GM18858 (cell line): ENCODE measurements at regions not wholly inside any gene's neighbourhood (a gene's known extent, or its start where the extent isn't known, plus 50 kb on each side); places are given as distances from the start of the nearest gene placed in this dataset.

Source experiments
- ATAC-seq: cut with Tn5 transposase; IDR thresholded peaks from one replicate; pipeline ENCODE4 v1.9.1; 2021; ENCODE audit not compliant: unreplicated experiment

DNA sequence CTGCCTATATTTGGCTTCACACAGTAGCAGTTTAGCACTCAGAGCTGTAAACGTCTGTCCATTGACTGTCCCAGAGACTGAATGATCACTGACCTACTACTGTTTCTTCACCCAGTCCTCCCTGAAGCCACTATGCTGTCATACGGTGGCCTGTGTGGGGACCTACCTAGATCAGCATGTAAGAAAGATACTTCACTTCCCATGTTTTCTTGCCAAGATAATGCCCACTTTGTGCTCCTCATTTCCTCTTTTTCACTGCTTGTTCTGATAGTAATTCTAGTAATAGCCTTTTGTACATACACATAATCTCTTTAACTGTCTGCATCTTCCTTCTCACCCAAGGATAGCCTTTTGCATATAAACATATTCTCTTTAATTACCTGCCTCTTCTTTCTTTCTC is 109.9 kb upstream of the TIAM2 start:
- ATAC-seq: no peak

DNA sequence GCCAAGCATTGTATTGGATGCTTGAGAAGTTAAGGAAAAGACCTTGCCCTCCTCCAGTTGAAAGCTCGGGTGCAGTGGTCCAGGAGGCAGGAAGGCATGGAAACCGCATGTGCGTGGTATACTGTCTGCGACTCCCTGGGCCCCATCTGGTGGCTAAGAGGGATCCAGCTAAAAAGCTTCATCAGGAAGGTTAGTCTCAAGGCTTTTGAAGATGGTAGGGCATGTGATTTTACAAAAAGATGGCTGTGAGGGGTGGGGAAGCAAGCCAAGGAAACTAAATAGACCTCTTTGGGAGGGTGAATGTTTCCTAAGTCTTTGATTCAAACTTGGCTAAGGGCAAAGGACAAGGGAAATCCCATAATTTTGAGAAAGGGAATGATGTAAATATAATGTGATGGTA is 109.1 kb upstream of the TIAM2 start:
- ATAC-seq: no peak

DNA sequence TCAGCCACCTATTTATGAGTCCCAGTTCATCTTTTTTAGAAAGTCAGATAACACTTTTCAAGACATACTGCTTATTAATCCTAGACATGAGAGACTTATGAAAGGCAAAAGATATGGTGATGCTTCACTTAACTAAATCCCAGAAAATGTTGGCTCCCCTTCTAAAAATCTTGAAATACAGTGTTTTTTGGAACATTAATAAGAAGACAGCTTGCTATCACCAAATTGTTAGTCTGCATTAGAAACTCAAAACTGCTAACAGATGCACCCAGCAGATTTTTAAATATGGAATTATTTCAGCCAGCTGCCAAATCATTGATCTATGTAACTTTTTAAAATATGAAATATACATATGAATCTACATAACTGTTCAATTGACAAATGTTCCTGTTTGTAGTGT is 108.6 kb upstream of the TIAM2 start:
- ATAC-seq: no peak

DNA sequence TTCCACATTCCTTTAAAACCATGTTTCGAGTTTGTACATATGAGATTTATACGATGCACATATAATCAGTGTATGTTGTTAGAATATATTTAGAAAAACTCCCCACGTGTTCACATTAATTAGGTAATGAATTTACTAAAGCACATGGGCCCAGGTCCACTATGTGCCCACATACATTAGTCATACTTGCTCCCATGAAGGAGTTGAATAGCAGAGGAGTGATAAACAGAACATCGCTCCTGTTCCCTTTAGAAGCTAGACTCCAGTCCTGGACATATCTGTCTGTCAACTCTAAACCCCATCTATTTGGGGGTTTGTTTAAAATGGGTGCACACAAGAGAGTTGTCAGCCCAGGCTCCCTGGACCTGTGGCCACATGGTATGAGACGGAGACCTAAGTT is 108.1 kb upstream of the TIAM2 start:
- ATAC-seq: no peak

DNA sequence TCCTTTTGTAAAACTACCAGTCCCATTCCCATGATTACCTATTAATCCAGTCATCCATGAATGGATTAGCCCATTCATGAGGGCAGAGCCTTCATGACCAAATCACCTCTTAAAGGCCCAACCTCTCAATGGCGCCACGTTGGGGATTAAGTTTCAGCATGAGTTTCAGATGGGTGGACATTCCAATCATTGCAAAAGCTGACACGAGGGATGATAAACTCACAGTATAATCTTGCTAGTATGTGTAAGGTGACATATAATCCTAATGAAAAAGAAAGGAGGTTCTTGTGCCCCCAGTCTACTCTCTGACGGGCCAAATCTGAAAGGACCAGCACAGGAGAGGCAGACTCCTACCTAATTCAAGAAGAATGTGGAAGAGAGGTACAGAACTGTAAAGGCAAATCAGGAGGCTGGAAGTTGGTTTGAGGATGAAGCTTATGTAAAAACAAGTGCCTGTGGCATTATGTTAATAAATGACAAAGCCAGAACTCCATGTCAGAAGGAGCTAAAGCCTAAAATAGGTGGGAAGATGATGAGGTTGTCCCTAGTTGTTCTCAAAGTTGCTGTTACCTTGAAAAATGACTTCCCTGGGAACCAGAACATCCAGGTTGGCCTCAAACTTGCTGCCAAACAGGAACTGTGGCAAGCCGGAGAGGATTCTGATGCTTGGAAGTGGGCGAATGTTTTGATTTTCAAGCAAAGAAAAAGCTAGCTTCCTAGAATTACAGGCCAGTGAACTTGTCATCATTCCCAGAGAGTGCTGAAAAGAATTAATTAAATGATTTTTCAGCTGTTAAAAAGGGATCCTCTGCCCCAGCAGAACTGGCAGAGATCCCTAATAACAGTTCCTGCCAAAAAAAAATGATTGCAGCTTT is 106.5 kb upstream of the TIAM2 start:
- ATAC-seq: no peak

DNA sequence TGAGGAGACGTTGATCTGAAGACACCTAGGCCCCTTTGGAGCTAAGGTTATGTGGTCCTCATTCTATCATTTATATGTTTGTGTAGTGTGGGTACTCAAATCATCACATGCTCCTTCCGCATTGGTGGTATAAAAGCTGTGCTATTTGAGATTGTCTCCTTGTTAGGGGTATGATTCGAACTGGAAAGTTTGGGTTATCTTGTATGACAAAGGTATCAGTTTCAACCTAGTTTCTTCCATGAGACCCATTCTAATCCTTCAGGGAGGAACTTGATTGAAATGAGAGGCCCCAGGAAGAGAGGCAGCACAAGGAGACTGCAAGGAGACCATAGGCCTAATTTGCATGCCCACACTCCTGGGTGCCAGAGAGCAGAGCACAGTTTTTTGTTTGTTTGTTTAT is 104.2 kb upstream of the TIAM2 start:
- no peak for ATAC-seq

DNA sequence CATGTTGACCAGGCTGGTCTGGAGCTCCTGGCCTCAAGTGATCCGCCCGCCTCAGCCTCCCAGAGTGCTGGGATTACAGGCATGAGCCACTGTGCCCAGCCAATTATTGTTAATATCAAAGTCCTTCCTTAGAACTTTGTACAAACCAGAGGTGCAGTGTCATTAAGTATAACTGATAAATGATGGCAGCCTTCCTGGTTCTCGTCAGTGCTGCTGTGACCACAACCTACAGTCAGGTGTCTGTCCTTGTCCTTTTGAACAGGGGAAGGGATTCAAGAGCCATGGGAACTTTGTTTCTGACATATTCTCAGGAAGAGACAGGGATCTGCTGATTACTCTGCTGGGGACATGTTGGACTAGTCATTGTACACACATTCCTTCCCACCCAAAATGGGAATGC is 103.2 kb upstream of the TIAM2 start:
- ATAC-seq: no peak

DNA sequence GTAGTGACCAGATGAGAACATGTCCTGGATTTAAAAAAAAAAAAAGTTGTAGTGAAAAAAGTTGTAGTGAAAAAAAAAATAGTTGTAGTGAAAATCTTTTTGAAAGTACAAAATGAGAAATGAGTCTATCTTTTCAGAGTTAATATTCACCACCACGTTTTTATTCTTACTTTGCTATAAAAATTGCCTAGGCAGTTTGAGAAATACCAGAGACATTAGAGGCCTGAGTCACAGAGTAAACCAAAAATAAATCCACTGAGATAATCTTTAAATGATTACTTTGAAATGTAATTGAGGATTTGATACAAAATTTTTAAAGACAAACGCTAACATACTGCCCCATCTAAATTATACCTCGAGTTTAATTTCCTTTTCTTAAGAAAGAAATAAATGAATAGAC is 101.2 kb upstream of the TIAM2 start:
- no peak for ATAC-seq

DNA sequence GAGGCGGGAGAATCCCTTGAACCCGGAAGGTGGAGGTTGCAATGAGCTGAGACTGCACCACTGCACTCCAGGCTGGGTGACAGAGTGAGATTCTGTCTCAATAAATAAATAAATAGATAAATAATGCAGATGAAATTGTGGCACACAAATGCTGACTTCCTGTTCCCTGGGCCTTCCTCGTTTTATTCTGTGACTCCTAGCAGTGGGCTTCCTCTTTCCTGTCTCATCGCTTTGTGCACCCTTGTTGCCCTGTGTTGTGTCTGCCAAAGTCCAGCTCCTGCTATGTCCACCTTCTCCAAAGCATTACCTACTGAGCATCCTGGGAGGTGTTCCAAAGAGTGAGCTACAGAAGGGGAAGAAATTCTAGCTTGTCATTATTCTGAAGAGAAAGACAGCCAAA is 100.2 kb upstream of the TIAM2 start:
- ATAC-seq: no peak

DNA sequence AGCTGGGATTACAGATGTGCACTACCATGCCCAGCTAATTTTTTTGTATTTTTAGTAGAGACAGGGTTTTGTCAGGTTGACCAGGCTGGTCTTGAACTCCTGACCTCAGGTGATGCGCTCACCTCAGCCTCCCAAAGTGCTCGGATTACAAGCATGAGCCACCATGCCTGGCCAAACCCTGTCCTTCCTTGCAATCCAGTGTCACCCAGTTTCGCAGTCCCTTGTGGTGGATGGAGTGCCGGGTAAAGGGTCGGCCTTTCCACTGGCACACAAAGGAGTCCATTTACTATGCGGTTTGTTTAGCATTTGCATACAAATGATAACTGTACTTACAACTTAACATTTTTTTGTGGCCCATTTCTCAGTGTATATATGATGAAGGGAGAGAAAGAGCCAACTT is 99.3 kb upstream of the TIAM2 start:
- no peak for ATAC-seq

DNA sequence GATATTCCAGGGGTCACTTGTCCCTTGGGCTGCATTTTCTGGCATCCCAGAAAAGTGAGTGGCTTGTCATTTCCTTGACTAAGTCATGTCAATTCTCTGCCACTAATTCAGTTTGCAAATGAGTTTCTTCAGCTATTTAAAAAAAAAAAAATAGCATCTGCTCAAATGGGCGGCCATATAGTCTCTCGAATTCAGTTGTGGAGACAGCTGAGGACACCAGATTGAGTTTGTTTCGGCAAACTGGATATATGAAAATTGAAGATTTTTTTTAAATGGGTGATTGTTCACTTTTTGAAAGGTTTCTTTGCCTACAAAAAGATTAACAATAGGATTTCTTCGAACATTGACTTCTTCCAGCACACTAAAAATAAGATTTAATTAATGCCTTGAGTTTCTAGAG is 96.3 kb upstream of the TIAM2 start:
- ATAC-seq: no peak

DNA sequence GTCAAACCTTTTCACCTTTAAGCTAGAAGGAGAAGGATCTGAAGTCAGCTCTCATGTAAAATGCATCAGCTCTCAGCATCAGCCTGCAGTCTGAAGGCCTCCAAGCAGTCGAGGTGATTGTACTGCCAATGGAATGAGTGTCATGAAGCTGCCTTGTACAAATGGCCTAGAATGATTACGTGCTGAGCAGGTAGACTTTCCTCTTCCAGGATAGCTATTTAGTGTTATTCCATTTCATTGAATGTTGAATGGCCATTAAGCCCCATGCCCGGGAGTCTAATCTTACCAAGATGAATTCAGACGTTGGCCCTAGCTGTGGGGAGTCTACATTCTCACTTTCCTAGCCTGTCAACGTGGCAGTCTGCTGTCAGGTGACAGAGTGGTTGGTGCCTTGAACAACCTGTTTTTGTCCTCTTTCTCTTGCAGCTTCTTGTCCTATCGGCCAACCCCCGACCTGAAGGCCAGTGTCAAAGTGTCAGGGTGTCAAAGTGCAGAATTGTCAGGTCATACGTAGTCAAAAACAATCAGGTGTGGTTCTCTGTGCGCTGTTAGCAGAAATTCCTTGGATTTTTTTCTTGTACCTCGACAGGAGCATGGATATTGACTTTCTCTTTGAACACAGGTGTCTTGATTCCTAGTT is 95.2 kb upstream of the TIAM2 start:
- no peak for ATAC-seq

DNA sequence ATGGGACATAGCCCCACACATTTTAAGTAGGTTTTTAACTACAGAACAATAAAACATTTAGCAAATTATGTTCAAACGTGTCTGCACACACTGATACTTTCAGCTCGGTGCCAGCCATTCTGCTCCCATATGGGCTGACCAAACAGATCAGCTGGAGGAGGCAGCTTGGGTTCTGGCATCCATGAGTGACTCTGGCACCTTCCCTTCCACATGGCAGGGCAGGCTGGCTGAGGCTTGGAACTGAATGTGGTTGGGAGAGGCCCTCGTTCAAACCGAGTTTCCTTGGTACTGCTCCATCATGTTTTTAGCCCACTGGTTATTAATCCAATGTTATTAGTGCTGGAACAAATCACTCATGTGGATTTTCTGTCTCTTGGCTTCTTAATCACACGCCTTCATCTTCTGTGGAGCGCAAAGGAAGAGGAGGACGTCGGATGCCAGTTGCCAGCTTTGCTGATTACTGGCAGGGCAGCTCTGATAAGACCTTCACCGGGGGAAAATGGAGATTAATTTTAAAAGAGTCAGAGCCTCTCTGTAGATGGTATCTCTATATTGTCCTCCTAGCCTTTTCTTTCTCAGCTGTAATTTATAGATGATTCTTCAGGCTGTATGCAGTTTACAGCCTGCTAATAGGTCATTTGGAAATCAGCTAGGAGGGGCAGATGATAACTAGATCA is 93.1 kb upstream of the TIAM2 start:
- no peak for ATAC-seq

DNA sequence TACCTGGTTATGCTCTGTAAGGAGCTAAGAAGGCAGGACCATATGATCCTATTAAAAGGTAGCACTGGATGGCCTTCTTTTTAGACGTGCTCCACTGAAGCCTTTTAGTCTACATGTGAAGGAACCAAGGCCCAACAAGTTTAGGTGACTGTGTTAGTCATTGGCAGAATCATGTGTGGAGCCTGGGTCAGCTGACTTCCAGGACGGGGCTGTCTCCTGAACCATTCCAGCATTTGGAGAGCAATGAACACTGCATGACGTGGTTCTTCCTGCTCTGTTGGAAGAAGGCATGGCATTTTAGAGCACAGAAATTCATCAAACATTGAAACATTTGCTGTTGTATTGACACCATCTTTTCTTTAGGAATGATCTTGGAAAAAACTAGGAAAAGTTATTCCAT is 87.8 kb upstream of the TIAM2 start:
- ATAC-seq: no peak

DNA sequence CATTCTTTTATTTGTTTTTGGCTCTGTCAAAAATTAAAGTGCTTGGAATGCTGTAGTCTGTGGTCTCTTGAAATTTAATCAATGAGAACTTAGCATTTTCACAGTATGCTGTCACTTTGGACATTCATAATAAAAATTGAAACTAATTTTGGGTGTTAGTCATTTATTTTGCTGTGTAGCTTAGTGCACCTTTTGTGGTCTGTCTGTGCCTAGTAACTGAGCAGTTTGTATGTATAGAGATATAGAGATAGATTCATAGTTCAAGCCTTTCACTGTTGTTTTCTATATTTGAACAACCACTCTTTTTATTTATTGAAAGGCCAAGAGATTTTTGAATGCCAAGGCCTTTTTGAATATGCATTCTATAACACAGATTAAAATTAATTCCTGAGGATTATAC is 86.4 kb upstream of the TIAM2 start:
- no peak for ATAC-seq

DNA sequence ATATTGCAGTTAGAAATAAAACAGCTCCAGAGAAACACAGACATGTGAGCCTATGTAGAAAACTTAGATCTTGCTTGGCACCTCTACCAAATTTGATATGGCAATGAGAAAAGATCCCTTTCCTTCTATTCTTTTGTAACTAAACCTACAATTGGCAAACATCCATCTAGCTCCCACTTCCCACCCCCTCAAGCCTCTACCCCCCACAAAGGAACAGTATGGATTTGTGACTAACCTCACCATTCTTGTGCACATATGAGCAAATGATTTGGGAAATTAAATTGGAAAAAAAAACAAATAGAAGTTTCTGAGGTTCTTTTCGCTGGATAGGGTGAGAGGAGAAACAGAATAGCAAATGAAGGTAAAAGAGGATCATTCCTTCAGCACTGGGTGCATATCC is 85.8 kb upstream of the TIAM2 start:
- no peak for ATAC-seq

DNA sequence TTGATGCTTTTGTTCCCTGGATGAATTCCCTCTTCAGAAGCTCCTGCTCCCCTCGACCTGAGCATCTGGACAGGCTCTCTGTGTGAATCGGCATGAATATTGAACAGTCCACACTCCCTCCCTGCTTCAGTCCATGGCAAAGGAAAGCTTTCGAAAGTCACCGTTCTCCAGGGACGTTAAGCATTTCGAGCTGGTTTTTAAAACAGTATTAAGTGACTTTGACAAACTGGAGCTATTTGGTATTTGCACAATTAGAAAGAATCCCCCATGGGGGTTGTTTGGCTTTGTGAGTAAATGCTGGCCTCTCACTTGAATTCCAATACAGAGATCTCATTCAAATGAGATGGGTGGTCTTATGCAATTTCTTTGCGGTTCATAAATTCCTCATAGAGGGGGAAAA is 85.3 kb upstream of the TIAM2 start:
- no peak for ATAC-seq

DNA sequence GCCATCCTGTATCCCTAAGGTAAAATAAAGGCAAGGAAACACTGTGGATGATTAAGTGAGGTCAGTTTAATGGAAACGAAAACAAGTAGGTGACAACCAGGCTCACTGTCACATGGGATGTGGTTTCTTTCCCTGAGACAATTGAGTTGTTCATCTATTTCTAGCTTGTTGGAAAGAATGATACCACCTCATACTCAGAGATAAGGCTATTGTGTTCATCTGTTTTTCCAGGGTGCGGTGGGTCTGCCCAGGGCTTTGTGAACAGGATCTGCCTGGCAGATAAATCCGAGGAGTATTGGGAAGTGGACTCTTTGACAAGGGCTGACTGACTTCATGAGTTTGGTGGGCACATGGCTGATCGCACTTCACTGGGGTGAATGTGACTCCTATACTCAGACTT is 80.8 kb upstream of the TIAM2 start:
- ATAC-seq: no peak

DNA sequence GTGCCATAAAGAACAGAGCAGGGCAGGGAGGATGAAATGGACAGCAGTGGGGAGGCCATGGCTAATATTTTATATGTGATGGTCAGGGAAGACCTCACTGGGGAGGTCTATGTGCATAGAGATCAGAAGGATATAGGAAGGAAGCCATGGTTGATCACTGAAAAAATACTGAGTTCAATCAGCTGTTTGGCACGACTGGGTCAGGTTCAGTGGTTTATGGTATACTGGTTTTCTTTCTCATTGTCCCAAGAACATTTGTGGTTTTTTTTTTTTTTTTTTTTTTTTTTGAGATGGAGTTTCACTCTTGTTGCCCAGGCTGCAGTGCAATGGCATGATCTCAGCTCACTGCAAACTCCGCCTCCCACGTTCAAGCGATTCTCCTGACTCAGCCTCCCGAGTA is 78.3 kb upstream of the TIAM2 start:
- no peak for ATAC-seq

DNA sequence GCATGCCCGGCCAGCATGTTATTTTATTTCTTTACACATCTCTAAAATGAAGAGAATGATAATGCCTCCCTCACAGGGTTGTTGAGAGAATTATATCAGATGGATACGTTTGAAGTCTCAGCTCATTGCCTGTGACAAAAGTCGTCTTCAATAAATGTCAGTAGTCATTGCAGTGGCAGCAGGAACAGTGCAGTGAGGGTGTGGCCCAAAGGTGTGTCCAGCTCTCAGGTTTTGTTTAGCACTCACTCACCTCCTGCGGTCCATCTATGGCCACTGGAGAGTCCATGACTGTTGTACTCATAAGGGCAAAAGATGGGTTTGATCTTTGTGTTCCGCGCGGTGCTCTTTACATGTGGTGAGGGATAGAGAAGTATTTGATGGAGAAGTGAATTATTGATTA is 77.2 kb upstream of the TIAM2 start:
- no peak for ATAC-seq

DNA sequence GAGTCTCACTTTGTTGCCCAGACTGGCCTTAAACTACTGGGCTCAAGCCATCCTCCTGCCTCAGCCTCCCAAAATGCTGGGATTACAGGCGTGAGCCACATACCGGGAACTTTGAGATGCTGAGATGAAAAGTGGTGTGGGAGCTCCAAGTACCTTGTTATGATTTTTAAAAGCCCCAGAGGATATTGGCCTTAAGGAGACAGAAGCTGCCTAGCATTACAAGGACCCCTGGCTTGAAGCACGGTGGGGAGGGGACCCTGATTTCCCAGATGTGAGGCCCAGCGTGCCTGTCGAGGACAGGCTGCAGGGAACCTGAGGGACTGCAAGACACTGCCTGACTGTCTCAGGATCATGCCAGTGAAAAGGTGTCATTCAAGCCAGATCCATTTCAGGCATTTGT is 75.3 kb upstream of the TIAM2 start:
- no peak for ATAC-seq

DNA sequence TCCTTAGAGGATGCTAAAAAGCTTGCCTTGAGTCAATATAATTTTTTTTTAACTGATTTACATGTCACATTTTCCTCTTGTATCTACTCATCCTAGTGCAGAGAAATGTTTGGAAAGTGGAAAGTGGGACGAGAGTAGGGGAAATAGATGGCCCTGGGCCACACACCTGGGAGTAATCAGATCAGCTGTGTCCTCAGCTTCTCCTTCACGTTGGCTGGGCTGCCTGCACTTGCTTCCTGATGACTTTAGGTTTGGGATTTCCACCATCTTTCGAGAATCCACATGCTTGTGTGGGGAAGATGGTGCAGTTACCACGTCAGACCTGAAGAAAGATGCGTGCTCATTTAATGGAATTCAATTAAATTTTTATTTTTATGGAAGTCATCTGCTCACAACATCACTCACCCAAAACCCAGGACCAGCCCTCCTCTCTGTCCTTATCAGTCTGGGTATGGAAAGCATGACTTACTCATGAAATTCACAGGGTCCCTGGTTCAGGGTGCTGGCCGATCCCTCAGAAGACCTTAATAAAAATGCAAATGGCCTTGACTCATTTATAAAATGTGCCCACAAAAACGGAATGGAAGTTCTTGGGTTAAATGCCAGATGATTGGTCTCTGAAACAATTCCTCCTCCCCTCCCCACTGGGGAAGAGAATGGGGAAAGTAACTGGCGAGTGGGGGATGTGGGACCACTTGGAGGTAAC is 74.5 kb upstream of the TIAM2 start:
- ATAC-seq: no peak
